ENCODE measurements at regions not wholly inside any gene's neighbourhood (a gene's known extent, or its start where the extent isn't known, plus 50 kb on each side); places are given as distances from the start of the nearest gene placed in this dataset.
"Not testable (repeated sequence)": the region's sequence is repeated elsewhere in the genome, so short reads cannot be mapped to it uniquely, and the experiment has no call there.

DNA sequence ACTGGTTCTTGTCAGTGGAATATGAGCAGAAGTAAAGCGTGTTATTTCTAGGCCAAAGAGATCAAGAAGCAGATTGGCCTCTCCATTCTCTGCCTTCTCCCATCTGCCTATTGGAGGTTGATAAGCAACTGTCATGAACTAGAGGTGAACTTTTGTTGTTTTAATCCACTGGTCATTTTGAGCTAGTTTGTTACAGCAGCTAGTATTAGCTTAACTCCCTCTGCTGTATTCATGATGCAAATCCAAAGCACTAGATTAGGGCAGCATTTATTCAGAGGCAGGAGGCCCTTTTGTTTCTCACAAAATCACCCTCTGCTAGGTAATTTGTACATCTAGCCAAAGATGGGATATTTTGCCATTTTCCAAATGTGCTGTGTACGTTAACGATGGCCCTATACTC lies 97.3 kb upstream of the DPT start:
- DNase-seq: no peak

DNA sequence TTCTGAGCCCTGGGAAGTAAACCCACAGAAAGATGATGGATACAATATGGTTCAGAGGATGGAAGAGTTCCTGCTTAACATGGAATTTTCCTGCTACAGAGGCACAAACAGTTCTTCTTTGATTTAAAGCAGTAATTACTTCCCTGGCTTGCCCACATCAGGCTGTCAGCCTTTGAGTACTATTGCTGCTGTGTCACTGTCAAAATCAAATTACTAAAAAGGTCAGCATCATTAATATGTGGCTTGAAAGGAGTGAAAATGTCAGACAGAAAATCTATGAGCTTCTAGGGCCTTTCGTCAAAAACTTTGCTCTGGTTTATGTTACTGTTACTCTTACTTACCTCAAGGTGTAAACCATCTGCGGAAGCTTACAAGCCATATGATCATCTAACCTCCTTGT lies 98.6 kb upstream of the DPT start:
- no peak for DNase-seq

DNA sequence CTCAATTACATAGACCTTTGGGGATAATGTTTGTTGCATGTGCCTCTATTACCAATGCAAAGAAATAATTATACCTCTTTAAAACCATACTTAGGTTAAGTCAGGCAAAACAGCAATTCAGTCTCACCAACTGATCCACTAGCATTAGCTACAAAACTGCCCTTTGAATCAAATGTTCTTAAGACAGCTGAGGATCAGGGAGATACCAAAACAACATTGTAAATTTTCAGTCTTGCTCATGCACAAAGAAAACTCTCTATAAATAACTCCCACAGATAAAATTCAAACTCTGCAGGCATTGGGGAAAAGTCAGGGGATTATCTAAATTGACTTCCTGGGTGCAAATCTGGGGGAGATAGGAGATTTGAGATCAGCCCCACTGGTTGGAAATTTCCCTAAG lies 100.9 kb upstream of the DPT start:
- DNase-seq: no peak

DNA sequence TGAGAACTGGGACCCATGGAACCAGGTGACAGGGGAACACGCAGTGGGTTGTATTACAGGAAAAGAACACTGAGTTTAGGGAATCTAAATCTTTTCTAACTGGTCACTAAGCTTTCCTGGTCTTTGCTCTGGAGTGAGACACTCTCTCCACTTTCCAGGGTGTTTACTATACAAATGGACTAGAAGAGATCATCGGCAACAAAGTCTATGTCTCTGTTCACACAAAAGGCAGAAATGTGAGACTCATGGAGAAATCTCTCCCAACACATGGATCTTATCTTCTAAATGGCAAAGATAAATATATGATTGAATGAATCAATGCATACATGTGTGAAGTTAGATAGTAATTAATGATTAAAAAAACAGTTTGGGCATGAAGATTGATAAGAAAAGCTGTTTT lies 101.6 kb upstream of the DPT start:
- DNase-seq: no peak

DNA sequence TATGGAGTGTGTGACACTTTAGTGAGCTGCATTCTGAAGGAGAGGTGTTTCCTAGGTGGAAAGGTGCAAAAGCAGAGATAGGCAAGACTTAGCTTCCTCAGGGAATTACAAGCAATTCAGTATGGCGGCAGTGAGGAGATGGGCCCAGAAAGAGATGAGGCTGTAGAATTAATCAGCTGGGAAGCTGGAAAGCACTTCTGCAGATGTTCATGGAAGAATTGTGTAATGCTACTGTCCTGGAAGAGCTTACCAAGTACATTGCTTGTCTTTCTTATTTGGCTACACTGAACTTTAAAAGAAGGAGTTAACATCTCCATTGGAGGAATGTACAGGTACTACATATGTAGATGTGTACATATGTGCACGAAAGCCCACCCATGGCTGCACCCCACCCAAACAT lies 103.7 kb upstream of the DPT start:
- no peak for DNase-seq

DNA sequence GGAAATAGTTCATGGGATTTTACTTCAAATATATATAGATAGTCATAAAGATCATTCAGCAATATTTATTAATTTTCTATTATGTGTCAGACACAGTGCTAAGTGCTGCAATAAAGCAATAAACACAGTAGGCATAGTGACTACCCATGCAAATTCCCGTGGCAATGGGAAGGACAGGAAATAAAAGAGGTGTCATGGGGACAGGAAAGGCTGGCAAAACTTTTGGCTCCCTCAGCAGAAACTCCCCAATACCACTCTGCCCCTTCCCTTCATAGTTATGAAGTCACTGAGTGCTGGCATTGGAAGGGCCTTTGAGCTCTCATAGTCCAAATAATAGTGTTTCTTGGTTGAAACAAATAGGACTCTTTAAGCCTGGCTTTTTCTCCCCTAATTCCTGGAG lies 104.4 kb upstream of the DPT start:
- DNase-seq: no peak

DNA sequence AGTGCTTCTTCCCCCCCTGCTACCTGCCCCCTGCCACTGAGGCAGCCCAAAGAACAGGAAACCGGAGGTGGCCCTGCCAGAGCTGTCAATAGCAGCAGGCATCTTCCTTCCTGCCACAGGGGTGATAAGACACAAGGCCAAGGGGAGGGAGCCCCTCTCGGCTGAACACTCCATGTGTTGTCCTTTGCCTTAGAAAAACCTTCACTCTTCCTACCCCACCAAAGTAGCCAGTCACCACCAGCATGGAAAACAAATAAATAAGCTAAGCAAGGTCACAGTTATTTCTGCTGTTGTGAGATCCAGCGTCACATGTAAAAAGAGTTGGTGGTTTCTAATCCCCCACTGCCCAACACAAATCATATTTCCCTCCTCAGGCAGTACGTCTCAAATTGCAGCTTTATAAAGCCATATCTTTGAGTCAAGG lies 104.8 kb upstream of the DPT start:
- peak in 1 of 2 donors; percentile 16 for DNase-seq

DNA sequence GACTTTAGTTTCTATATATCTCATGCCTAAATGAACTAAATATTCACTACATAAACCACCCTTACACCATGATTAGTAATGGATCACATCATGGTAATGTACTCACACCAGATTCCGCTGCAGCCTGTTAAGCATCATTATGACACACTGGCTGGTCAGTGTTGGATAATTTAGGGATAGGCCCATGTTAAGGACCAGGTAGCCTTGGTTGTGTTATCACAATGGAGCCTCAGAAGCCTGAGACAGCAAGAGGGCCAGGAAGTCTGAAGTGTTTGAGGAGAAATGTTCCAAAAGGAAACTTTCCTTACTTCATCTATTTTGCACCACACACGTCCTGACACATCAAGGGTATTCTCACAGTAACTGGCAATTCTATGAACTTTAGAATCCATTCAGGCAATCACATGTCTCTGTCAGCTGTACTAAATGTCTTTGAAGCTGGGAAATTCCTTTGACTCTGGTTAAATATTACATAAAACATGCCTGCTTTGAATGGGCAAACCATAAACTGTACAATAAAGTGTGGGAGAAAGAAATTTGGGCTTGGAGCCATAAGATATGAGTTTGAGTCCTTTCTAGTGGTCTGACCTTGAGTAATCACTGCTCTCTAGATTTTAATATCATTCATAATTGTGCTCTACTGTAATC lies 105.3 kb upstream of the DPT start:
- DNase-seq: no peak

DNA sequence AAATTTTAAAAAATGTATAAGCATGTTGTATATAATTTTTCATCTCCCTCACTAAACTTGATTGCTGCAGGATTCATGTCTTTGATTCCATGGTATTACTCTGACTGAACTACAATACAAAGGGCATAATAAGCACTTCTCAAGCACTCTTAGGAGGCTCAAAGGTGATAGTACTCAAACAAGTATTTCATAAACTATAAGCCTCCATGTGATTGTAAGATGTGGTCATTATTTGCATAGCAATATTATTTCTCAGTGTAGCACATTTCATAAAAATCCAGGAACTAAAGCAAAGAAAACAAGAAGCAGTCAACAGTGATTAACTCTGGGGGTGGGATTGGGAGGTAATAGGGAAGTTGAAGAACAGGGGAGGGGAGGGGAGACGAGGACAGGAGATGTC lies 106.2 kb upstream of the DPT start:
- no peak for DNase-seq

DNA sequence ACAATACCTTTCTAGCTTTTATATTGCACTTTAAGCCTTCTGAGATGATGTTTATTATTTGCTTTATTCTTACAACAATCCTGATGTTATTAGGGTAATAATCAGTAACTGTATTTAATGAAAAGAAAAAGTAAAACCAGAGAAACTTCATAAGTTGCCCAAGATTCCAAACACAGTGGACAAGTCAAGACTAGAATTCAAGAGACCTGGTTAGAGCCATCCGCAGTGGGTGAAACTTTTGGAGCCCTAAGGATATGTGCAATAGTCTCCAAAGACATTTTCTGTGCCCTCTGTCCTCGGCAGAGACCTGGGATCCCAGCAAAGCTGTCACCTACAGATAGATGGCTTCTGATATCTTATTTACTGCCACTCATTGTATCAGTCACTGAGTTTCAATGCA lies 106.8 kb upstream of the DPT start:
- DNase-seq: no peak

DNA sequence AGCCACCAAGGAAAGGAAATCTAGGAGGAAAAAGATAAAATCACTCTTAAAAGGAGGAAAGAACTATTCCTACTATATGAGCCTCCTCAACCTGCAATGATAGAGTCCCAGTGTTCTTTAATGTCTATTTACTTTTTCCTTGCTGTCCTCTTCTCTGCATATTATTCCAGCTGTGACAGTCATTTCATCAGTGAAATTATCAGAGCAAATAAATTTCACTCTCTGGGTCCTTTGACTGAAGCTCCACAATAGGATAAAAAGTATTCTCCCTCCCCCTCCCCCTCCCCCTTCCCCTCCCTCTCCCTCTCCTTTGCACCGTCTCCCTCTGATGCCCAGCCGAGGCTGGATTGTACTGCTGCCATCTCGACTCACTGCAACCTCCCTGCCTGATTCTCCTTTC lies 107.5 kb upstream of the DPT start:
- no peak for DNase-seq

DNA sequence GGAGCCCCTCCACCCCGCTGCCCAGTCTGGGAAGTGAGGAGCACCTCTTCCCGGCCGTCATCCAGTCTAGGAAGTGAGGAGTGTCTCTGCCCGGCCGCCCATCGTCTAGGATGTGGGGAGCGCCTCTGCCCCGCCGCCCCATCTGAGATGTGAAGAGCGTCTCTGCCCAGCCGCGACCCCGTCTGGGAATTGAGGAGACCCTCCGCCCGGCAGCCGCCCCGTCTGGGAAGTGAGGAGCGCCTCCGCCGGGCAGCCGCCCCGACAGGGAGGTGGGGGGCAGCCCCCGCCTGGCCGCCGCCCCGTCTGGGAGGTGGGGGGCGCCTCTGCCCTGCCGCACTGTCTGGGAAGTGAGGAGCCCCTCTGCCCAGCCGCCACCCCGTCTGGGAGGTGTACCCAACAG lies 108.2 kb upstream of the DPT start:
- not testable (repeated sequence) for DNase-seq

DNA sequence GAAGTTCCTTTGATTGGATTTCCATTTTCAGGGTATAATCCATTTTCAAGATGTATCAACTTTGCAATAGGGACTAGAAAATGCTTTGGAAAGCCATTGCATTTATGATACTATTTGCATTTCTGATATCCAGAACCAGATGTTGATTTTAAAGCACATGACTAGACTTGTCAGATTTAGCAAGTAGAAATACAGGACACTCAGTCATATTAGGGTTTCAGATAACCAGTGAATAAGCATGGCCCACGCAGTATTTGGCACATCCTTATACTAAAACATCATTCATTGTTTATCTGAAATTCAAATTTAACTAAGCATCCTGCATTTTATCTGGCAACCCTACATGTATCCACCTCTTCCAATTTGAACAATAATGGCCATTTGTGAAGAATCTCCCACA lies 113.3 kb upstream of the DPT start:
- no peak for DNase-seq

DNA sequence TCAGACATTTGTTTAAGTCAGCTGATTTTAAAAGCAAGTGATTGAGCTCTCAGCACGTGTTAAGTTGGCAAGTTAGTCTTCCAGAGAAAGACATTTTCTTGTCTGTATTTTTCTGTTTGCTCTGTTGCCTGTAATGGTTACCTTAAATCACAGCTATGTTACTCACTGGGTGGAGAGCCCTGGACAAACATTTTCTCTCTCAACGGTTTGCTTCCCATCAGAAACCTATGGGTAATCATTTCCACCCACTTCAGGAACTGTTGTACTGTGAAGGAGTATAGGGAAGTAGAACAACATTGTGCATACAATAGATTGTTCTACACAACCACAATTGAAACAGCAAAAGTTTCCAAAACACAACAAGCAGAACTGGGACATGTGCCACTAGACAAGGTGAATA lies 113.9 kb upstream of the DPT start:
- DNase-seq: no peak

DNA sequence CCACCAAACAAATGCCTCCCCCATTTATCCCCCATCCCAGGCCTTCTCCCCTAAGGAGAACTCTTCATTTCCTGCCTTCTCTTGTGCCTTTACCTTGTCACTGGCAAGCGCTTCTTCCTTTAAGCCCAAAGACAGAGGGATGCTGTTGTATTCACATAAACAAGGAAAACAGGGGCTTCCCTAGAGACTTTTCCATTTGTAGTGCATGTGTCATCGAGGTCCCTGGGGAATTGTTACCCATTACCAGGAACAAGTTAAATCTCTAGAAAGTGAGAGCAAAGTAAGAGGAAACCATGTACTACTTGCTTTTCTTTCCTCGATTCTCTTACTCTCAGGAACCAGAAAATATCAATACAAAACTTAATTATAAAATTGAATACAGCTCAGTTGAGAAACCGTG lies 114.4 kb upstream of the DPT start:
- no peak for DNase-seq

DNA sequence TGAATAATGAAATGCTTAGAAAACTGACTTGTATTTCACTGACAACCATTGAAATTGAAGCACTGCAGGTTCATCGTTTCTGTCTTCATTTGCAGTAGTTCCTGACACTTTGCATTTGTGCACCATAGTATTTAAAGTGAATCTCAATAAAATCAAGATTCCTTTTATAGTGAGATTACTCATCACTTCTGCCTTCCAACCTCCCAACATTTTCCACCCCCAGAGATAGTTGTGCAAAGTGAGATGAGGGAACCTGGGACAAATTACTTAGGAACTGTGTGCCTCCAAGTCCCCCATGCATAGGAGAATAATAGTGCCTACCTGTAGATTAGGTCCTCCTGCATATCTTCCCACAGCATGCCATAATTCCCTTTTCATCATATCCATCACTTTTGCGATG lies 114.9 kb upstream of the DPT start:
- no peak for DNase-seq

DNA sequence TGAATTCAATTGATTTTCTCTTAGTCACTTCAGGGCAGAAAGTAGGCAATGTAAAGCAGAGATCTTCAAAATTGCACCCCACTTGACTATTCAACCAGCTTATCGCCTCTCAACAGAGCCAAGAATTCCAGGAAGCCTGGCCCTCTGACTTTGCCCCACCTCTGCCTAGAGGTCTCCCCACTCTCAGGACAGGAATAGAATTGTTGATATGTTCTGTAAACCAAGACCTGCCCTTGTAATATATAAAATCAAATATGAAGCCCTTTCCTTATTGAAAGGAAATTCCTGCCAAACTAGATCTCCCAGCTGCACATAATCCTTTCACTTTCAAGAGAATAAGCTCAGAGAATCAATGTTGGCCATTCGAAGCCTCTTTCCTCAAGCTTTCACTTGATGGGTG lies 116.1 kb upstream of the DPT start:
- no peak for DNase-seq

DNA sequence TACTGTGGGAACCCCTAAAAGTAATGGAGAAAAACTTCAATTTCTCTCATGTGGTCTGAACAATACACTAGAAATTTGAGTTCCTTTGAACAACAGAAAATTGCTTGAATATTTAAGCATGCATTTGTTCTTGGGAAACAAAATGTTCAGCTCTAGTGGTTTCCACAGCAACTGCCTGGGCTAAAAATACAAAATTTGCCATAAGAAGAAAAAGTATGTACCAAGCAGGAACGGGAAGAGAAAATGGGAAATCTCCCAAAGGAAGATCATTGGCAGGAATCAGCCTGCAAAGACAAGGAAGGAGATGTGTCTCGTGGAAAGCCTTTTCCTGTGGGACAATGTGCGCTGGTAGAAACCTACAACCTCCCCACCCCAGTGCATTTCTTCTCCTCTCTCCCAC lies 119.0 kb upstream of the DPT start:
- DNase-seq: no peak

DNA sequence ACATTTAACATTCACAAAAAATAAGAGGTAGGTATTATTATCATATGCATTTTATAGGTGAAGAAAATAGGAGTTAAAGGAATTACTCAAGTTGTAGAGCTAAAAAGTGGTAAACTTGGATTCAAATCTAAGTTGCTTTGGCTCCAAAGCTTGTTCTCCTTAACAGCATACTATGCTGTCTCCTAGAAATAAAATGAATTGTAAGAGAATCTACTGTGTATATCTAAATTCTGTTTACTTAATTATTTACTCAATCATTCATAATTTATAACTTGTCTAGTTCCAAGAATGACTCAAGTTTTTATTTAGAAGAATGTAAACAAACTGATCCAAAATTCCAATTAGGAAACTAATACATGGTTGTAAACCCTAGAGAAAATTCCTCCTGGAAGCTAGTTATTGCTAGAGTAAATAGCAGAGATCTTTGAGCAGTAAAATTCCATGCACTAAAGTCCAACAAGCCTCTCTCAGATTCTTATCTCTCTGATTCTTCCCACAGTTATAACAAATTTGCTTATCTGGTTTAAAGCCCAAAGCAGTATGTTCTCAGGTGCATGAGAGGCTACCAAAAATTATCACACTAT lies 132.5 kb upstream of the DPT start:
- no peak for DNase-seq

DNA sequence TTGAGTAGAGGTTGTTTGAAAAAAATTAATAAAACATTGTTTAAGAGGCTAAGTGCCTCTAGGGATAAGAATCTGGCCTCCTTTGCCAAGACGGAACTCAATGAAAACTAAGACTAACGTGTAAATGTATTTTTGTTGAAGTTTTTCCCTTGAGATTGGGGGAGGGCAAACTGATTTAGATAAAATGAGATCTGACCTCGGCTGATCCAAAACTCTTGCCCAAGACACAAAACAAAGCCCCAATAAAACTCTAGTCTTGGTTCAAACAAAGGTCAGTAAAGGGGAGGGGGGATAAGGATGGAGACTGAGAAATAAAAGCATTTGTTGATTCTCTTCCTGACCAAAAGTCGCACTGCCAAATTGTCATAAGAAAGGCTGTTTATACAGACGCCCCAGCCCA lies 134.8 kb upstream of the DPT start:
- DNase-seq: no peak

DNA sequence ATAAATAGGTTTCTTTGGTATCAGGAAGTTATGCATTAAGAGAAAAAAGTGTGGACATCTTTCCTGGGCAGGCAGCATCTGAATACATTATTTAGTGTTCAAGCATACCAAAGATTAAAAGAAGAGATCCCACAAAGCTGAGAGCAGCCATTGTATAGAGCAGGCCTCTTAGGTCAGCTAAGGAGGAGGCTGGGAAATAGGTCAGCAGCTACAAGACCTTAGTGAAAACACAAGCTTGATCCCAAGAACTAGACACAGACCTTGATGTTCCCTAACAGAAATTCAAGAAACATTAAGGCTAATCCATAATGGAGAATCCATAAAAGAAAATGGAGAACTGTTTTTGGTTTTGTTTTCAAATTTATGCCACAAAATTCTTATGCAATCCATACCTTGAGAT lies 135.3 kb upstream of the DPT start:
- no peak for DNase-seq

DNA sequence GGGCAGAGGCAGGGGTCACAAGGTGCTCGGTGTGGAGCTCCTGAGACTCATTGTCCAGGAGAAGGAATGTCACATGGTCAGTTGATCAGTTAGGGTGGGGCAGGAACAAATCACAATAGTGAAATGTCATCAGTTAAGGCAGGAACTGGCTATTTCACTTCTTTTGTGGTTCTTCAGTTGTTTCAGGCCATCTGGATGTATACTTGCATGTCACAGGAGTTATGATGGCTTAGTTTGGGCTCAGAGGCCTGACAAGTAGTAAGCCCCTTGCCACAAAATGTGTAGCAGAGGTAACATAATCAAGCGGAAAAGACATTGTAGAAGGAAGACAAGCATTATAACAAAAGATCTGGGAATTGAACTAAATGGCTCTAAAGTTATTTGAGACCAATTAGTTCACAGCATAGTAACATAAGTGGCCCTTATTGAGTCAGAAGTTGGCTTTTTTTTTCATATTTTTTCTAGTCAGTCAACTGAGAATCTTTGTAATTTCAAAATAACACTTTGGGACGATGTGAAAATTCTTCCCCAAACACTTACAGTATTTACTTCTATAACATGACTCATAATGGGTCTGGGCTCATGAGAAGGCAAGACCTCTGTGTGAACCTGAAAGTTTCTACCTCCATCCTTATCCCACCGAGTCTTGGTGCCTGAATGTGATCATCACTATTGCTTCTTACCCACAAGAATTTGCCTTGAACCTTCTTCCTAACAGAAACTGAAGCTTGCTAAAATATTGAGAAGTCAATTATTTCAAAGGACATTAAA lies 137.0 kb upstream of the DPT start:
- no peak for DNase-seq

DNA sequence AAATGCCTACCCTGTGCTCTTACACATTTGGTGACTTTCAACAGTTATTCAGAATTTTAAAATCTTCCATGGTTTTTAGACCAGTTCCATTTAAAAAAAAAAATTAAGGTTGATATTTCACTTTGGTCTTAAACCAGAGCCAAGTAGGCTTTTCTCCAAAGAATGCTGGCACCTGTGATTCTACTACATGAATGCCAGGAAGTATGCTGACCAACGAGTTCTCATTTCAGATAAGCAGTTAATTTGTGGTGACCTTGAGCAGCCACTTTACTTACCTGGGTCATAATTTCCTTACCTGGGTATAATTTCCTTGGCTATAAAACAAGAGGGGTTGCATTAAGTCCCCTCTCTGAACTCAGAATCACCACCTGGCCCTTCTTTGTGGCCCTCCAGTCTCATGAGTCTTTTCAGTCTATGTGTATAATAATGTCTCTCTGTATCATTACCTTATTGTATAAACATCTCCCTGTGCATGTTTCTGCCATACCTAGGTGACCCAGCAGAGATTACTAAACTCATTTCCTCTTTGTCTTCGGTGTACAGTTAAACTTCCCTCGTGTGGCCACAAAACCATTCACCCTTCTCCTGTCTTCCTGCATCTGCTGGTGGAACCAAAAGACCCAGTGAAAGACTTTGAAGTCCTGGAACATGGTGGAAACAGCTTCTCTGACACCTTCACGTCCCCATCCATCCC lies 139.1 kb upstream of the DPT start:
- no peak for DNase-seq

DNA sequence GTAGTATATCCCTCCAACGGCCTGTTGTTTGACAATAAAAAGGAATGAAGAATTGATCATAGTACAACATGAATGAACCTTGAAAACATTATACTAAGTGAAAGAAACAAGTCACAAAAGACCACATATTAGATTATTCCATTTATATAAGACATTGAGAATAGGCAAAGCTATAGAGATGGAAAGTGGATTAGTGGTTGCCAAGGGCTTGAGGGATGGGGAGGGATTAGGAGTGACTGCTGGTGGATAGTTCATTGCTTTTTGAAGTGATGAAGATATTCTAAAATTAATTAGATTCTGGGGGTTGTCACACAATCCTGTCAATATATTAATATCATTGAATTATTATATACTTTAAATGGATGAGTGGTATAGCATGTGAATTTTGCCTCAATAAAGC lies 142.5 kb upstream of the DPT start:
- DNase-seq: no peak
